SK-N-SH treated with all-trans-retinoic acid at 6 μM for 48 hours (cell line): ENCODE measurements at regions not wholly inside any gene's neighbourhood (a gene's known extent, or its start where the extent isn't known, plus 50 kb on each side); places are given as distances from the start of the nearest gene placed in this dataset.
"Not testable (repeated sequence)": the region's sequence is repeated elsewhere in the genome, so short reads cannot be mapped to it uniquely, and the experiment has no call there.

Source experiments
- ATAC-seq: fragments of 200-7000 bp; cut with Tn5 transposase; 3 replicates; pipeline ENCODE4 v1.9.1; 2020; ENCODE audit warnings: mild to moderate bottlenecking, moderate library complexity
- ARNTL ChIP-seq: fragments of 450-650 bp; formaldehyde crosslinking; IDR thresholded peaks from 2 replicates; pipeline ENCODE4 v1.5.0; 2020; ENCODE audit warnings: low read depth, mild to moderate bottlenecking, moderate library complexity, borderline replicate concordance
- BACH2 ChIP-seq: fragments of 250-450 bp; sonication (Bioruptor Pico); IDR thresholded peaks from 2 replicates; pipeline ENCODE4 v1.9.0; 2021; ENCODE audit warnings: mild to moderate bottlenecking, borderline replicate concordance
- CSDC2 ChIP-seq: fragments of 250-450 bp; sonication (Bioruptor Pico); IDR thresholded peaks from 2 replicates; pipeline ENCODE4 v1.5.0; 2020; ENCODE audit warnings: mild to moderate bottlenecking, moderate library complexity
- ESRRG ChIP-seq: fragments of 250-450 bp; sonication (Bioruptor Pico); IDR thresholded peaks from 2 replicates; pipeline ENCODE4 v1.6.1; 2021; ENCODE audit warnings: mild to moderate bottlenecking
- GLIS3 ChIP-seq: fragments of 250-450 bp; sonication (Bioruptor Pico); IDR thresholded peaks from 2 replicates; pipeline ENCODE4 v1.5.0; 2020; ENCODE audit warnings: mild to moderate bottlenecking, moderate library complexity
- ISL1 ChIP-seq: fragments of 250-450 bp; sonication (Bioruptor Pico); IDR thresholded peaks from 2 replicates; pipeline ENCODE4 v2.1.2; 2022; ENCODE audit warnings: mild to moderate bottlenecking, moderate library complexity
- PPARA ChIP-seq: fragments of 250-450 bp; sonication (Bioruptor Pico); IDR thresholded peaks from 2 replicates; pipeline ENCODE4 v1.5.0; 2020; ENCODE audit warnings: mild to moderate bottlenecking, borderline replicate concordance
- RARB ChIP-seq: fragments of 250-450 bp; sonication (Bioruptor Pico); IDR thresholded peaks from 2 replicates; pipeline ENCODE4 v1.8.0; 2021; ENCODE audit warnings: mild to moderate bottlenecking, moderate library complexity
- SNAI2 ChIP-seq: fragments of 250-450 bp; sonication (Bioruptor Pico); IDR thresholded peaks from 2 replicates; pipeline ENCODE4 v1.5.0; 2020; ENCODE audit warnings: mild to moderate bottlenecking, moderate library complexity
- TCF4 ChIP-seq: fragments of 250-450 bp; sonication (Bioruptor Pico); IDR thresholded peaks from 2 replicates; pipeline ENCODE4 v1.8.0; 2021; ENCODE audit warnings: mild to moderate bottlenecking, moderate library complexity, borderline replicate concordance
- TOX ChIP-seq: fragments of 250-450 bp; sonication (Bioruptor Pico); IDR thresholded peaks from 2 replicates; pipeline ENCODE4 v1.8.0; 2021; ENCODE audit warnings: mild to moderate bottlenecking, moderate library complexity, borderline replicate concordance
- ZC3H10 ChIP-seq: fragments of 250-450 bp; sonication (Bioruptor Pico); IDR thresholded peaks from 2 replicates; pipeline ENCODE4 v1.5.1; 2021; ENCODE audit warnings: mild to moderate bottlenecking, moderate library complexity
- ZFP30 ChIP-seq: fragments of 450-650 bp; formaldehyde crosslinking; IDR thresholded peaks from 2 replicates; pipeline ENCODE4 v1.5.0; 2022; ENCODE audit warnings: mild to moderate bottlenecking, moderate library complexity
- ZNF8 ChIP-seq: fragments of 450-650 bp; formaldehyde crosslinking; IDR thresholded peaks from 2 replicates; pipeline ENCODE4 v1.5.0; 2020; ENCODE audit warnings: mild to moderate bottlenecking, moderate library complexity
- TF ChIP-seq, protein P1 (sequence below): fragments of 250-450 bp; sonication (Bioruptor Pico); IDR thresholded peaks from 2 replicates; pipeline ENCODE4 v1.8.0; 2021; ENCODE audit warnings: low read depth, mild to moderate bottlenecking, moderate library complexity, borderline replicate concordance
- TF ChIP-seq, protein P2 (sequence below): fragments of 250-450 bp; sonication (Bioruptor Pico); IDR thresholded peaks from 2 replicates; pipeline ENCODE4 v1.5.1; 2020; ENCODE audit warnings: low read depth, mild to moderate bottlenecking, moderate library complexity
- TF ChIP-seq, protein P3 (sequence below): fragments of 250-450 bp; sonication (Bioruptor Pico); IDR thresholded peaks from 2 replicates; pipeline ENCODE4 v1.8.0; 2020; ENCODE audit warnings: mild to moderate bottlenecking, moderate library complexity, borderline replicate concordance
- TF ChIP-seq, protein P4 (sequence below): fragments of 250-450 bp; sonication (Bioruptor Pico); IDR thresholded peaks from 2 replicates; pipeline ENCODE4 v1.5.1; 2021; ENCODE audit warnings: mild to moderate bottlenecking, moderate library complexity
- TF ChIP-seq, protein P5 (sequence below): fragments of 250-450 bp; sonication (Bioruptor Pico); IDR thresholded peaks from 2 replicates; pipeline ENCODE4 v1.5.0; 2020; ENCODE audit warnings: mild to moderate bottlenecking, moderate library complexity

DNA sequence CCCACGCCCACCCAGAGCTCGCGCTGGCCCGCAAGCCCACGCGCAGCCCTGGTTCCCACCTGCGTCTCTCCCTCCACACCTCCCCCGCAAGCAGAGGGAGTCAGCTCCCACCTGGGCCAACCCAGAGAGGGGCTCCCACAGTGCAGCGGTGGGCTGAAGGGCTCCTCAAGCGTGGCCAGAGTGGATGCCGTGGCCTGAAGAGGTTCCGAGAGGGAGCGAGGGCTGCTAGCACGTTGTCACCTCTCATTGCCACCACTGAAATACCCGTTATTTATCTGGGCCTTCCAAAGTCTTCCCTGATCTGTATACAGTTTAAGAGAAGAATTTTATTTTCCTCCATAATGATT lies 88.3 kb upstream of the MYLIP start:
- no peak for ATAC-seq

DNA sequence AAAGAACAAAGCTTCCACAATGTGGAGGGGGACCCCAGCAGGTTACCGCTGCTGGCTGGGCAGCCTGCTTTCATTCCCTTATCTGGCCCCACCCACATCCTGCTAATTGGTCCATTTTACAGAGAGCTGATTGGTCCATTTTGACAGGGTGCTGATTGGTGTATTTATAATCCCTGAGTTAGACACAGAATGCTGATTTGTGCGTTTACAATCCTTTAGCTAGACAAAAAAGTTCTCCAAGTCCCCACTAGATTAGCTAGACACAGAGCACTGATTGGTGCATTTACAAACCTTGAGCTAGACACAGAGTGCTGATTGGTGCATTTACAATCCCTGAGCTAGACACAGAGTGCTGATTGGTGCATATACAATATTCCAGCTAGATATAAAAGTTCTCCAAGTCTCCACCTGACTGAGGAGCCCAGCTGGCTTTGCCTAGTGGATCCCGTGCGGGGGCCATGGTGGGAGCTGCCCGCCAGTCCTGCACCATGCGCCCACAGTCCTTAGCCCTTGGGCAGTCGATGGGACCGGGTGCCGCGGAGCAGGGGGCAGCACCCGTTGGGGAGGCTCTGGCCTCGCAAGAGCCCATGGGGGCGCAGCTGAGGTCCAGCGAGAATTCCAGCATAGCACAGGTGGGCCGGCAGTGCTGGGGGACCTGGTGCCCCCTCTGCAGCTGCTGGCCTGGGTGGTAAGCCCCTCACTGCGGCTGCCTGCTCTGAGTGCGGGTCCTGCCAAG lies 88.8 kb upstream of the MYLIP start:
- ATAC-seq: not testable (repeated sequence)

More for the DNA sequence above, 88.3 kb upstream of the MYLIP start:
- no peak for TF ChIP-seq PPARA (CRISPR knock-in tag)
- TF ChIP-seq, protein P1, sequence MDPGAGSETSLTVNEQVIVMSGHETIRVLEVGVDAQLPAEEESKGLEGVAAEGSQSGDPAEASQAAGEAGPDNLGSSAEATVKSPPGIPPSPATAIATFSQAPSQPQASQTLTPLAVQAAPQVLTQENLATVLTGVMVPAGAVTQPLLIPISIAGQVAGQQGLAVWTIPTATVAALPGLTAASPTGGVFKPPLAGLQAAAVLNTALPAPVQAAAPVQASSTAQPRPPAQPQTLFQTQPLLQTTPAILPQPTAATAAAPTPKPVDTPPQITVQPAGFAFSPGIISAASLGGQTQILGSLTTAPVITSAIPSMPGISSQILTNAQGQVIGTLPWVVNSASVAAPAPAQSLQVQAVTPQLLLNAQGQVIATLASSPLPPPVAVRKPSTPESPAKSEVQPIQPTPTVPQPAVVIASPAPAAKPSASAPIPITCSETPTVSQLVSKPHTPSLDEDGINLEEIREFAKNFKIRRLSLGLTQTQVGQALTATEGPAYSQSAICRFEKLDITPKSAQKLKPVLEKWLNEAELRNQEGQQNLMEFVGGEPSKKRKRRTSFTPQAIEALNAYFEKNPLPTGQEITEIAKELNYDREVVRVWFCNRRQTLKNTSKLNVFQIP (CRISPR knock-in tag): no peak
- no peak for TF ChIP-seq SNAI2 (CRISPR knock-in tag)
- no peak for TF ChIP-seq ESRRG (CRISPR knock-in tag)
- TF ChIP-seq, protein P2, sequence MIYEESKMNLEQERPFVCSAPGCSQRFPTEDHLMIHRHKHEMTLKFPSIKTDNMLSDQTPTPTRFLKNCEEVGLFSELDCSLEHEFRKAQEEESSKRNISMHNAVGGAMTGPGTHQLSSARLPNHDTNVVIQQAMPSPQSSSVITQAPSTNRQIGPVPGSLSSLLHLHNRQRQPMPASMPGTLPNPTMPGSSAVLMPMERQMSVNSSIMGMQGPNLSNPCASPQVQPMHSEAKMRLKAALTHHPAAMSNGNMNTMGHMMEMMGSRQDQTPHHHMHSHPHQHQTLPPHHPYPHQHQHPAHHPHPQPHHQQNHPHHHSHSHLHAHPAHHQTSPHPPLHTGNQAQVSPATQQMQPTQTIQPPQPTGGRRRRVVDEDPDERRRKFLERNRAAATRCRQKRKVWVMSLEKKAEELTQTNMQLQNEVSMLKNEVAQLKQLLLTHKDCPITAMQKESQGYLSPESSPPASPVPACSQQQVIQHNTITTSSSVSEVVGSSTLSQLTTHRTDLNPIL (CRISPR knock-in tag): no peak
- TF ChIP-seq CSDC2: no peak
- TF ChIP-seq ISL1: no peak
- TF ChIP-seq ZFP30 (CRISPR knock-in tag): no peak

DNA sequence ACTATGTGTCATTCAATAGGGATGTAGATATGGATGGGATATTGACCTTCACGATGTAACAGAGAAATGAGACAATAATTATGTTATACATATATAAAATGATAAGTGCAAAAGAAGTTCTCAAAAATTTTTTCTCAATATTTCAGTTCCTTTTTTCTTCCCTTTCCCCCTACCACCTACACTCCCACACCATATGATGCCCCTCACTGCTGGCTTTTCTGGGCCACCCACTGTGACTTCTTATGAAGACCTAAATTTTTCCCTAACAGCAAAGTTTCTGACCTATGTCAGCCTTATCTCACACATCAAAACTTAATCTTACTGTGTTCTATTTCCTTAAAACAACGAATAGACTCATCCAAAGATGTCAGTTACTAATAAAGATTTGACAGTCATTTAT lies 89.9 kb upstream of the MYLIP start:
- TF ChIP-seq RARB (CRISPR knock-in tag): no peak
- TF ChIP-seq, protein P2 (CRISPR knock-in tag): no peak
- TF ChIP-seq GLIS3 (CRISPR knock-in tag): no peak
- TF ChIP-seq, protein P3, sequence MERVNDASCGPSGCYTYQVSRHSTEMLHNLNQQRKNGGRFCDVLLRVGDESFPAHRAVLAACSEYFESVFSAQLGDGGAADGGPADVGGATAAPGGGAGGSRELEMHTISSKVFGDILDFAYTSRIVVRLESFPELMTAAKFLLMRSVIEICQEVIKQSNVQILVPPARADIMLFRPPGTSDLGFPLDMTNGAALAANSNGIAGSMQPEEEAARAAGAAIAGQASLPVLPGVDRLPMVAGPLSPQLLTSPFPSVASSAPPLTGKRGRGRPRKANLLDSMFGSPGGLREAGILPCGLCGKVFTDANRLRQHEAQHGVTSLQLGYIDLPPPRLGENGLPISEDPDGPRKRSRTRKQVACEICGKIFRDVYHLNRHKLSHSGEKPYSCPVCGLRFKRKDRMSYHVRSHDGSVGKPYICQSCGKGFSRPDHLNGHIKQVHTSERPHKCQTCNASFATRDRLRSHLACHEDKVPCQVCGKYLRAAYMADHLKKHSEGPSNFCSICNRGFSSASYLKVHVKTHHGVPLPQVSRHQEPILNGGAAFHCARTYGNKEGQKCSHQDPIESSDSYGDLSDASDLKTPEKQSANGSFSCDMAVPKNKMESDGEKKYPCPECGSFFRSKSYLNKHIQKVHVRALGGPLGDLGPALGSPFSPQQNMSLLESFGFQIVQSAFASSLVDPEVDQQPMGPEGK (CRISPR knock-in tag): no peak
- TF ChIP-seq, protein P1 (CRISPR knock-in tag): no peak
- TF ChIP-seq, protein P4, sequence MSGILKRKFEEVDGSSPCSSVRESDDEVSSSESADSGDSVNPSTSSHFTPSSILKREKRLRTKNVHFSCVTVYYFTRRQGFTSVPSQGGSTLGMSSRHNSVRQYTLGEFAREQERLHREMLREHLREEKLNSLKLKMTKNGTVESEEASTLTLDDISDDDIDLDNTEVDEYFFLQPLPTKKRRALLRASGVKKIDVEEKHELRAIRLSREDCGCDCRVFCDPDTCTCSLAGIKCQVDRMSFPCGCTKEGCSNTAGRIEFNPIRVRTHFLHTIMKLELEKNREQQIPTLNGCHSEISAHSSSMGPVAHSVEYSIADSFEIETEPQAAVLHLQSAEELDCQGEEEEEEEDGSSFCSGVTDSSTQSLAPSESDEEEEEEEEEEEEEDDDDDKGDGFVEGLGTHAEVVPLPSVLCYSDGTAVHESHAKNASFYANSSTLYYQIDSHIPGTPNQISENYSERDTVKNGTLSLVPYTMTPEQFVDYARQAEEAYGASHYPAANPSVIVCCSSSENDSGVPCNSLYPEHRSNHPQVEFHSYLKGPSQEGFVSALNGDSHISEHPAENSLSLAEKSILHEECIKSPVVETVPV (CRISPR knock-in tag): no peak
- no peak for TF ChIP-seq TCF4 (CRISPR knock-in tag)
- no peak for TF ChIP-seq ARNTL (CRISPR knock-in tag)
- no peak for TF ChIP-seq CSDC2
- no peak for TF ChIP-seq ZNF8 (CRISPR knock-in tag)
- no peak for TF ChIP-seq BACH2 (CRISPR knock-in tag)
- TF ChIP-seq TOX (CRISPR knock-in tag): no peak
- no peak for TF ChIP-seq ZC3H10 (CRISPR knock-in tag)
- ATAC-seq: no peak

DNA sequence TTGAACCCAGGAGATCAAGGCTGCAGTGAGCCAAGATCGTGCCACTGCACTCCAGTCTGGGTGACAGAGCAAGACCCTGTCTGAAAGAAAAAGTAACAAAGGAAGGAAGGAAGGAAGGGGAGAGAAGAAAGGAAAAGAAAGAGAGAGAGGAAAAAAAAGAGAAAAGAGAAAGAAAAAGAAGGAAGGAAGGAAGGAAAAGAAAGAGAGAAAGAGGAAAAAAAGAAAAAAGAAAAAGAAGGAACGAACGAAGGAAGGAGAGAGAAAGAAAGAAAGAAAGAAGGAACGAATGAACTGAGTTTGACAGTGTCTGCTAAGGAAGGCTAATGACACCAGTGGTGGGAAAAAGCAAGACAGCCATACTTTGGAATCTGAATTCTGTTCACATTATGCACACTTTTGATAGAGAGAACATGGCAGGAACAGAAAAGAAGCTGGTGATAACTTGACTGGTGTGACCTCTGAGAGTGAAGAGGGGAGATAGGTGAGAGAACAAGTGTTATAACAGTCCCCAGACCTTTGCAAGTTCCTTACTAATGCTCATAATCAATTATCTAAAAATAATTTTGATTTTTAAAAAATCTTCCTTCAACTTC lies 93.3 kb upstream of the MYLIP start:
- TF ChIP-seq PPARA (CRISPR knock-in tag) (no peak), GLIS3 (CRISPR knock-in tag) (no peak), ZNF8 (CRISPR knock-in tag) (no peak), ISL1 (no peak), ZC3H10 (CRISPR knock-in tag) (no peak)
- TF ChIP-seq, protein P5, sequence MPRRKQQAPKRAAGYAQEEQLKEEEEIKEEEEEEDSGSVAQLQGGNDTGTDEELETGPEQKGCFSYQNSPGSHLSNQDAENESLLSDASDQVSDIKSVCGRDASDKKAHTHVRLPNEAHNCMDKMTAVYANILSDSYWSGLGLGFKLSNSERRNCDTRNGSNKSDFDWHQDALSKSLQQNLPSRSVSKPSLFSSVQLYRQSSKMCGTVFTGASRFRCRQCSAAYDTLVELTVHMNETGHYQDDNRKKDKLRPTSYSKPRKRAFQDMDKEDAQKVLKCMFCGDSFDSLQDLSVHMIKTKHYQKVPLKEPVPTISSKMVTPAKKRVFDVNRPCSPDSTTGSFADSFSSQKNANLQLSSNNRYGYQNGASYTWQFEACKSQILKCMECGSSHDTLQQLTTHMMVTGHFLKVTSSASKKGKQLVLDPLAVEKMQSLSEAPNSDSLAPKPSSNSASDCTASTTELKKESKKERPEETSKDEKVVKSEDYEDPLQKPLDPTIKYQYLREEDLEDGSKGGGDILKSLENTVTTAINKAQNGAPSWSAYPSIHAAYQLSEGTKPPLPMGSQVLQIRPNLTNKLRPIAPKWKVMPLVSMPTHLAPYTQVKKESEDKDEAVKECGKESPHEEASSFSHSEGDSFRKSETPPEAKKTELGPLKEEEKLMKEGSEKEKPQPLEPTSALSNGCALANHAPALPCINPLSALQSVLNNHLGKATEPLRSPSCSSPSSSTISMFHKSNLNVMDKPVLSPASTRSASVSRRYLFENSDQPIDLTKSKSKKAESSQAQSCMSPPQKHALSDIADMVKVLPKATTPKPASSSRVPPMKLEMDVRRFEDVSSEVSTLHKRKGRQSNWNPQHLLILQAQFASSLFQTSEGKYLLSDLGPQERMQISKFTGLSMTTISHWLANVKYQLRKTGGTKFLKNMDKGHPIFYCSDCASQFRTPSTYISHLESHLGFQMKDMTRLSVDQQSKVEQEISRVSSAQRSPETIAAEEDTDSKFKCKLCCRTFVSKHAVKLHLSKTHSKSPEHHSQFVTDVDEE (CRISPR knock-in tag): no peak
- TF ChIP-seq, protein P2 (CRISPR knock-in tag): no peak
- ATAC-seq: no peak
